PFSK-1 (cell line): ENCODE measurements at regions not wholly inside any gene's neighbourhood (a gene's known extent, or its start where the extent isn't known, plus 50 kb on each side); places are given as distances from the start of the nearest gene placed in this dataset.

Experiments
- FOXP2 ChIP-seq: optimal IDR thresholded peaks from 2 replicates; pipeline ENCODE3; 2011; ENCODE audit warnings: borderline replicate concordance, control low read depth, inconsistent platforms; ENCODE audit not compliant: insufficient read depth; ENCODE audit errors: extremely low read length, extremely low read depth
- POLR2AphosphoS5 ChIP-seq: IDR thresholded peaks from 2 replicates; pipeline ENCODE4 v1.6.1; 2012; ENCODE audit warnings: low read depth, mild to moderate bottlenecking, control low read depth, low read length, moderate library complexity
- SIN3A ChIP-seq: IDR thresholded peaks from 2 replicates; pipeline ENCODE4 v1.6.1; 2012; ENCODE audit warnings: mild to moderate bottlenecking, low read length, moderate library complexity, borderline replicate concordance; ENCODE audit not compliant: insufficient read depth
- TAF1 ChIP-seq: IDR thresholded peaks from 2 replicates; pipeline ENCODE4 v1.6.1; 2012; ENCODE audit warnings: low read length, control low read depth, borderline replicate concordance; ENCODE audit not compliant: insufficient read depth
- TF ChIP-seq, protein P1 (sequence below), 2 experiments: IDR thresholded peaks; 2 replicates each; pipeline versions ENCODE4 v1.6.1 to v1.8.0; 2011 to 2012; ENCODE audit warnings: low read depth in 2 of 2, low read length in 2 of 2, control low read depth in 1 of 2, inconsistent platforms in 1 of 2, mild to moderate bottlenecking in 1 of 2, moderate library complexity in 1 of 2; ENCODE audit not compliant: insufficient read depth in 1 of 2

DNA sequence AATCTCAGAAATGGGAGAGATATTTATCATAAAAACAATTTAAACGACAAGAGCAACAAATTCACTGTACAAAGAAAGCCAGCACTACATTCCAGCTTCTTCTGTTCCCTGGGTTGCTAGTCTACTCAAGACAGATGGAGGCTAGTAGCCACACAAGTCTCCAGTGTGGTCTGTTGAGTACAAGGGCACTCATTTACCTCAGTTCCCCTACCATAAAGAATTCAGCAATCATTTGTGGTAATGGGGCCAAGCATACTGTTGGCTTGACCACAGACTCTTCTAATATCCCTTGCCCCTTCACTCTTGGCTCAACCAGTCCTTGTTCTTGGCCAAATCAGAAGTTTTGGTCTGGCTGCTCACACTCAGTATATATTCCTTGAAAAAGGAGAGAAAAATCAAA lies 212.3 kb downstream of the COX18 start:
- no peak for TF ChIP-seq POLR2AphosphoS5
- TF ChIP-seq, protein P1, sequence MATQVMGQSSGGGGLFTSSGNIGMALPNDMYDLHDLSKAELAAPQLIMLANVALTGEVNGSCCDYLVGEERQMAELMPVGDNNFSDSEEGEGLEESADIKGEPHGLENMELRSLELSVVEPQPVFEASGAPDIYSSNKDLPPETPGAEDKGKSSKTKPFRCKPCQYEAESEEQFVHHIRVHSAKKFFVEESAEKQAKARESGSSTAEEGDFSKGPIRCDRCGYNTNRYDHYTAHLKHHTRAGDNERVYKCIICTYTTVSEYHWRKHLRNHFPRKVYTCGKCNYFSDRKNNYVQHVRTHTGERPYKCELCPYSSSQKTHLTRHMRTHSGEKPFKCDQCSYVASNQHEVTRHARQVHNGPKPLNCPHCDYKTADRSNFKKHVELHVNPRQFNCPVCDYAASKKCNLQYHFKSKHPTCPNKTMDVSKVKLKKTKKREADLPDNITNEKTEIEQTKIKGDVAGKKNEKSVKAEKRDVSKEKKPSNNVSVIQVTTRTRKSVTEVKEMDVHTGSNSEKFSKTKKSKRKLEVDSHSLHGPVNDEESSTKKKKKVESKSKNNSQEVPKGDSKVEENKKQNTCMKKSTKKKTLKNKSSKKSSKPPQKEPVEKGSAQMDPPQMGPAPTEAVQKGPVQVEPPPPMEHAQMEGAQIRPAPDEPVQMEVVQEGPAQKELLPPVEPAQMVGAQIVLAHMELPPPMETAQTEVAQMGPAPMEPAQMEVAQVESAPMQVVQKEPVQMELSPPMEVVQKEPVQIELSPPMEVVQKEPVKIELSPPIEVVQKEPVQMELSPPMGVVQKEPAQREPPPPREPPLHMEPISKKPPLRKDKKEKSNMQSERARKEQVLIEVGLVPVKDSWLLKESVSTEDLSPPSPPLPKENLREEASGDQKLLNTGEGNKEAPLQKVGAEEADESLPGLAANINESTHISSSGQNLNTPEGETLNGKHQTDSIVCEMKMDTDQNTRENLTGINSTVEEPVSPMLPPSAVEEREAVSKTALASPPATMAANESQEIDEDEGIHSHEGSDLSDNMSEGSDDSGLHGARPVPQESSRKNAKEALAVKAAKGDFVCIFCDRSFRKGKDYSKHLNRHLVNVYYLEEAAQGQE (IDR thresholded peaks at IDR 0.05; ENCODE audit: insufficient read depth in 1 of 2, low read depth in 2 of 2, low read length in 2 of 2), result no peak
- no peak for TF ChIP-seq SIN3A
- TF ChIP-seq TAF1, result no peak
- TF ChIP-seq FOXP2, result no peak

DNA sequence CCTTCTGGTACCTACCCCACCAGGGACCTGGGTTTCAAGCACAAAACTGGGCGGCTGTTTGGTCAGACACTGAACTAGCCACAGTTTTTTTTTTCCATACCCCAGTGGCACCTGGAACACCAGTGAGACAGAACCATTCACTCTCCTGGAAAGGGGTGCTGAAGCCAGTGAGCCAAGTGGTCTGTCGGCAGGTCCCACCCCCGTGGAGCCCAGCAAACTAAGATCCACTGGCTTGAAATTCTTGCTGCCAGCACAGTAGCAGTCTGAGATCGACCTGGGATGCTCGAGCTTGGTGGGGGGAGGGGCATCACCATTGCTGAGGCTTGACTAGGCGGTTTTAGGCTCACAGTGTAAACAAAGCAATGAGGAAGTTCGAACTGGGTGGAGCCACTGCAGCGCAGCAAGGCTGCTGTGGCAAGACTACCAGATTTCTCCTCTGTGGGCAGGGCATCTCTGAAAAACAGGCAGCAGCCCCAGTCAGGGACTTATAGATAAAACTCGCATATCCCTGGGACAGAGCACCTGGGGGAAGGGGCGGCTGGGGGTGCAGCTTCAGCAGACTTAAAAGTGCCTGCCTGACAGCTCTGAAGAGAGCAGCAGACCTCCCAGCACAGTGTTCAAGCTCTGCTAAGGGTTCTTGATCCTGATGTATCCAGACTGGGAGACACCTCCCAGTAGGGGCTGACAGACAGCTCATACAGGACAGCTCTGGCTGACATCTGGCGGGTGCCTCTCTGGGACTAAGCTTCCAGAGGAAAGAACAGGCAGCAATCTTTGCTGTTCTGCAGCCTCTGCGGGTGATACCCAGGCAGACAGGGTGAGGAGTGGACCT lies 223.0 kb downstream of the COX18 start:
- TF ChIP-seq POLR2AphosphoS5 (no peak), SIN3A (no peak), FOXP2 (no peak), TAF1 (no peak)
- TF ChIP-seq, protein P1 (IDR thresholded peaks at IDR 0.05; ENCODE audit: insufficient read depth in 1 of 2, low read depth in 2 of 2, low read length in 2 of 2), result no peak

DNA sequence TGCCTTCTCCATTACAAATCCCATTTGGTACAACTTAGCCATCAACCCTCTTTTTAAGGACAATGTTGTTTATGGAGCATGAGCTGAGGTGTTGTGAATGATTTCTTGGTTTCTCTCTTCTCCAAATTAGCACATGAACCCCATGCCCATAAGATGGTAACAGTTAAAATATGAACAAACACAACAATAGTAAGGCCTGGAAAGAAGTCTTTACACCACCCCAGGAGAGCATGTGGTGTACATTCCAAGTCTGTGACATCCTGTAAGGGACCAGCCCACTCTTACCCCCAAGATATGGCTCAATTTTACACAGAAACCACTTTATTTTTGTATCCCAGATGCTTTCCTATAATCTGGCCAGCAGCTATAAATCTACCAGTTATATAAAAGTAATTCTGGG lies 226.1 kb downstream of the COX18 start:
- TF ChIP-seq TAF1 (no peak), POLR2AphosphoS5 (no peak), FOXP2 (no peak), SIN3A (no peak)
- TF ChIP-seq, protein P1 (IDR thresholded peaks at IDR 0.05; ENCODE audit: insufficient read depth in 1 of 2, low read depth in 2 of 2, low read length in 2 of 2), result no peak

DNA sequence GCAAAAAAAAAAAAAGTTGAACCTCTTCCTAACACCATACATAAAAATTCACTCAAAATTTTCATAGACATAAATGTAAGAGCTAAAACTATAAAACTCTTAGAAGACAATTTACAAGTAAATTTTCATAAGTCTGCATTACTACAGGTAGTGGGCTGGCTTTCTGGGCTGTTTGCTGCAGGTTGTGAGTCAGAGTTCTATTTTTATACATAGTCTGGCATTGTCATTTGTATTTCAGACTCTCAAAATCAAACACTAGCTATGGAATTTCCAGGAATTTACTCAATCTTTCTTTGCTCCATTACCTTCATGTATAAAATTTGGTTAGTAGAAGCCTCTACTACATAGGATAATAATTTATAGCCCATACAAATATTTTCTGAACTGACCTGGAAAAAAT lies 227.2 kb downstream of the COX18 start:
- TF ChIP-seq, protein P1 (IDR thresholded peaks at IDR 0.05; ENCODE audit: insufficient read depth in 1 of 2, low read depth in 2 of 2, low read length in 2 of 2), result no peak
- TF ChIP-seq TAF1 (no peak), FOXP2 (no peak), POLR2AphosphoS5 (no peak), SIN3A (no peak)
